SK-N-SH (cell line): ENCODE measurements at regions not wholly inside any gene's neighbourhood (a gene's known extent, or its start where the extent isn't known, plus 50 kb on each side); places are given as distances from the start of the nearest gene placed in this dataset.

ENCODE experiments used
- CTCF ChIA-PET: fragments of 300-600, 350-600 bp; formaldehyde crosslinking; extraction: SDS; loops from one replicate; lab custom pipeline; 2021; lab: Yijun Ruan, JAX
- POLR2A ChIA-PET: fragments of 350-600 bp; sonication (Branson Sonifier 250); formaldehyde crosslinking; extraction: SDS; loops from one replicate; lab custom pipeline; 2020; ENCODE audit warnings: antibody characterized with exemption, inconsistent platforms; lab: Yijun Ruan, JAX
- DNase-seq: peaks from one replicate; pipeline ENCODE4 v3.0.0; 2012
- H2AFZ ChIP-seq: fragments of 200-600 bp; sonication (generic); 2 replicates; pipeline ENCODE4 v1.8.1; 2016; ENCODE audit warnings: antibody characterized with exemption, mild to moderate bottlenecking, low read depth
- H3F3A ChIP-seq: fragments of 200-600 bp; sonication (generic); replicated peaks from 2 replicates; pipeline ENCODE3; 2016; ENCODE audit warnings: antibody characterized with exemption, mild to moderate bottlenecking; ENCODE audit not compliant: insufficient read depth
- H3K27ac ChIP-seq, 2 experiments: fragments of 200-500 bp in 1 of 2; fragments of 200-600 bp in 1 of 2; sonication (Bioruptor generic) in 1 of 2; sonication (generic), shearing (Covaris generic) in 1 of 2; 2 replicates each; pipeline versions ENCODE4 v1.5.1 to v1.6.1; 2014 to 2016; ENCODE audit warnings: low read depth in 2 of 2, inconsistent platforms in 1 of 2, low read length in 1 of 2, mild to moderate bottlenecking in 1 of 2, mixed read lengths in 1 of 2
- H3K27me3 ChIP-seq: fragments of 200-600 bp; sonication (generic), shearing (Covaris generic); 2 replicates; pipeline ENCODE4 v1.6.1; 2016; ENCODE audit warnings: mixed run types; ENCODE audit not compliant: insufficient read depth
- H3K36me3 ChIP-seq, 2 experiments: fragments of 200-500 bp in 1 of 2; fragments of 200-600 bp in 1 of 2; sonication (Bioruptor generic) in 1 of 2; sonication (generic) in 1 of 2; replicated peaks in 1 of 2; 2 replicates each; pipeline versions ENCODE3 to v1.5.1; 2014 to 2016; ENCODE audit warnings: low read length in 1 of 2, mild to moderate bottlenecking in 1 of 2; ENCODE audit not compliant: insufficient read depth in 2 of 2, control insufficient read depth in 1 of 2
- H3K4me1 ChIP-seq, 2 experiments: fragments of 200-500 bp in 1 of 2; fragments of 200-600 bp in 1 of 2; sonication (Bioruptor generic) in 1 of 2; sonication (generic), shearing (Covaris generic) in 1 of 2; 2 replicates each; pipeline versions ENCODE4 v1.5.1 to v1.6.1; 2014 to 2016; ENCODE audit warnings: low read depth in 1 of 2, low read length in 1 of 2, mixed run types in 1 of 2; ENCODE audit not compliant: insufficient read depth in 2 of 2, control insufficient read depth in 1 of 2
- H3K4me2 ChIP-seq: fragments of 200-600 bp; sonication (generic), shearing (Covaris generic); 2 replicates; pipeline ENCODE4 v1.6.1; 2017; ENCODE audit warnings: mixed run types
- H3K4me3 ChIP-seq, 2 experiments: fragments of 200-500 bp in 1 of 2; fragments of 200-600 bp in 1 of 2; sonication (Bioruptor generic) in 1 of 2; sonication (generic), shearing (Covaris generic) in 1 of 2; 2 replicates each; pipeline versions ENCODE4 v1.5.1 to v1.8.1; 2014 to 2016; ENCODE audit warnings: low read depth in 2 of 2, inconsistent platforms in 1 of 2, low read length in 1 of 2, mild to moderate bottlenecking in 1 of 2, mixed read lengths in 1 of 2, moderate library complexity in 1 of 2
- H3K79me2 ChIP-seq: fragments of 200-600 bp; sonication (generic); 2 replicates; pipeline ENCODE4 v1.8.1; 2017; ENCODE audit warnings: mild to moderate bottlenecking; ENCODE audit not compliant: insufficient read depth
- H3K9ac ChIP-seq: fragments of 200-600 bp; sonication (generic); 2 replicates; pipeline ENCODE4 v1.6.1; 2017; ENCODE audit warnings: mixed run types
- H3K9me2 ChIP-seq: fragments of 200-600 bp; sonication (generic); 2 replicates; pipeline ENCODE4 v1.6.1; 2017; ENCODE audit warnings: mixed run types
- H3K9me3 ChIP-seq: fragments of 200-600 bp; sonication (generic); 2 replicates; pipeline ENCODE4 v1.6.1; 2017; ENCODE audit warnings: mixed run types, mild to moderate bottlenecking, moderate library complexity
- H4K20me1 ChIP-seq: fragments of 200-600 bp; sonication (generic); 2 replicates; pipeline ENCODE4 v1.6.1; 2017; ENCODE audit warnings: mild to moderate bottlenecking, mixed run types; ENCODE audit not compliant: insufficient read depth
- CHD2 ChIP-seq: fragments of 150-350 bp; IDR thresholded peaks from 2 replicates; pipeline ENCODE4 v1.6.1; 2018; ENCODE audit warnings: low read length; ENCODE audit not compliant: partially characterized antibody
- EZH2phosphoT487 ChIP-seq: fragments of 200-600 bp; sonication (generic); IDR thresholded peaks from 2 replicates; pipeline ENCODE4 v1.6.1; 2017; ENCODE audit warnings: low read depth, mixed run types, mild to moderate bottlenecking, antibody characterized with exemption, moderate library complexity, borderline replicate concordance
- MXI1 ChIP-seq: IDR thresholded peaks from 2 replicates; pipeline ENCODE4 v1.6.1; 2012; ENCODE audit warnings: mild to moderate bottlenecking, low read depth, low read length, improper control_type of control experiment
- POLR2AphosphoS5 ChIP-seq: IDR thresholded peaks from 2 replicates; pipeline ENCODE4 v1.6.1; 2012; ENCODE audit warnings: low read depth, low read length
- RAD21 ChIP-seq: IDR thresholded peaks from 2 replicates; pipeline ENCODE4 v1.6.1; 2012; ENCODE audit warnings: mild to moderate bottlenecking, low read length
- RCOR1 ChIP-seq: fragments of 150-350 bp; IDR thresholded peaks from 2 replicates; pipeline ENCODE4 v1.6.1; 2017; ENCODE audit warnings: antibody characterized with exemption, low read length
- RFX5 ChIP-seq: IDR thresholded peaks from 2 replicates; pipeline ENCODE4 v1.6.1; 2012; ENCODE audit warnings: mild to moderate bottlenecking, improper control_type of control experiment, low read length
- RXRA ChIP-seq: IDR thresholded peaks from 2 replicates; pipeline ENCODE4 v1.4.0; 2012; ENCODE audit warnings: low read depth, mild to moderate bottlenecking, borderline replicate concordance
- TEAD4 ChIP-seq: IDR thresholded peaks from 2 replicates; pipeline ENCODE4 v1.4.0; 2012; ENCODE audit warnings: mild to moderate bottlenecking, borderline replicate concordance; ENCODE audit not compliant: insufficient read depth
- WGBS: methylation state at CpG from one replicate; pipeline ENCODE4 v1.1.6; 2017; ENCODE audit warnings: low lambda C conversion rate; 5-methylcytosine and 5-hydroxymethylcytosine counted together
- TF ChIP-seq, protein P1 (sequence below): IDR thresholded peaks from 2 replicates; pipeline ENCODE4 v1.6.1; 2012; ENCODE audit warnings: mild to moderate bottlenecking, low read depth, low read length, moderate library complexity
- TF ChIP-seq, protein P2 (sequence below): IDR thresholded peaks from 2 replicates; pipeline ENCODE4 v1.4.0; 2012; ENCODE audit warnings: low read depth
- TF ChIP-seq, protein P3 (sequence below): fragments of 200-600 bp; sonication (generic); IDR thresholded peaks from 2 replicates; pipeline ENCODE4 v1.6.1; 2017; ENCODE audit warnings: antibody characterized with exemption, mild to moderate bottlenecking, moderate library complexity
- TF ChIP-seq, protein P4 (sequence below): IDR thresholded peaks from 2 replicates; pipeline ENCODE4 v1.4.0; 2012; ENCODE audit warnings: low read depth, borderline replicate concordance

DNA sequence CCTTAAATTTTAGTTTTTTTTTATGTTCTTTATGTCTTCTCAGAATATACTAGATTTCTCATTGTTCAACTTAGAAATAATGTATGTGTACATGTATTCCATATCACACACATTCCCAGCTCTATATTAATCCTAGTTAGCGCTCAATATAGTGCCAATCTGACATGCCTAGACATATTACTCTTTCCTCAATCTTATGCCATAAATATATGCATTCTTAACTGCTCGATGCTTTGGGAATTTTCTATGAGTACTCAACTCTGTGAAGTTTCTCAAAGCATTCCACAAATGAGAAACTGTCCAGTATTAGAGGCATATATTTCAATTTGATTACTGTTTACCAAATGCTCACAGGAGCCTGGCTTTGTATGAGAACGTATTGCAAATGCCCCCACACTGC lies 231.2 kb upstream of the VEGFC start (continued):
- TF ChIP-seq, protein P1, sequence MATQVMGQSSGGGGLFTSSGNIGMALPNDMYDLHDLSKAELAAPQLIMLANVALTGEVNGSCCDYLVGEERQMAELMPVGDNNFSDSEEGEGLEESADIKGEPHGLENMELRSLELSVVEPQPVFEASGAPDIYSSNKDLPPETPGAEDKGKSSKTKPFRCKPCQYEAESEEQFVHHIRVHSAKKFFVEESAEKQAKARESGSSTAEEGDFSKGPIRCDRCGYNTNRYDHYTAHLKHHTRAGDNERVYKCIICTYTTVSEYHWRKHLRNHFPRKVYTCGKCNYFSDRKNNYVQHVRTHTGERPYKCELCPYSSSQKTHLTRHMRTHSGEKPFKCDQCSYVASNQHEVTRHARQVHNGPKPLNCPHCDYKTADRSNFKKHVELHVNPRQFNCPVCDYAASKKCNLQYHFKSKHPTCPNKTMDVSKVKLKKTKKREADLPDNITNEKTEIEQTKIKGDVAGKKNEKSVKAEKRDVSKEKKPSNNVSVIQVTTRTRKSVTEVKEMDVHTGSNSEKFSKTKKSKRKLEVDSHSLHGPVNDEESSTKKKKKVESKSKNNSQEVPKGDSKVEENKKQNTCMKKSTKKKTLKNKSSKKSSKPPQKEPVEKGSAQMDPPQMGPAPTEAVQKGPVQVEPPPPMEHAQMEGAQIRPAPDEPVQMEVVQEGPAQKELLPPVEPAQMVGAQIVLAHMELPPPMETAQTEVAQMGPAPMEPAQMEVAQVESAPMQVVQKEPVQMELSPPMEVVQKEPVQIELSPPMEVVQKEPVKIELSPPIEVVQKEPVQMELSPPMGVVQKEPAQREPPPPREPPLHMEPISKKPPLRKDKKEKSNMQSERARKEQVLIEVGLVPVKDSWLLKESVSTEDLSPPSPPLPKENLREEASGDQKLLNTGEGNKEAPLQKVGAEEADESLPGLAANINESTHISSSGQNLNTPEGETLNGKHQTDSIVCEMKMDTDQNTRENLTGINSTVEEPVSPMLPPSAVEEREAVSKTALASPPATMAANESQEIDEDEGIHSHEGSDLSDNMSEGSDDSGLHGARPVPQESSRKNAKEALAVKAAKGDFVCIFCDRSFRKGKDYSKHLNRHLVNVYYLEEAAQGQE, result no peak
- TF ChIP-seq, all 33 proteins: peak for 0

DNA sequence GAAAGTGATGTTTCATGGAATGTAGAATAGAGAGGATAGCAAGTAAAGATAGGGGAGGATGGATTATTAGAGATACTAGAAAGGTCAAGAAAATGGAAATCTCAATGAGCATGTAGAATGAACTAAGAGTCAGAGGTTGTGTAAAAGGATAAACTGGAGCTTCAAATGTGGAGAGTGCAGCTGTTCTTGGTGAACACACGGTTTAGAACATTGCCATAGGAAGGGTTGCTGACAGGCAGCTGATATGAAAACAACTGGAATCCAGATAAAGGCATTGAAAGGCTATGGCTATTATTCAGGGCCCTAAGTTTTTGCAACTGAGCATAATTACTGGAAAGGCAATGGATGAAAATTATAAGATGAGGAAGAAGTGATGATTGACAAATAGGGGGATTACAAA lies 239.6 kb upstream of the VEGFC start:
- TF ChIP-seq CHD2, result no peak
- TF ChIP-seq RAD21, result no peak
- TF ChIP-seq, protein P2, sequence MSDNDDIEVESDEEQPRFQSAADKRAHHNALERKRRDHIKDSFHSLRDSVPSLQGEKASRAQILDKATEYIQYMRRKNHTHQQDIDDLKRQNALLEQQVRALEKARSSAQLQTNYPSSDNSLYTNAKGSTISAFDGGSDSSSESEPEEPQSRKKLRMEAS, result no peak
- no peak for TF ChIP-seq RCOR1
- TF ChIP-seq TEAD4, result no peak
- TF ChIP-seq, protein P3, sequence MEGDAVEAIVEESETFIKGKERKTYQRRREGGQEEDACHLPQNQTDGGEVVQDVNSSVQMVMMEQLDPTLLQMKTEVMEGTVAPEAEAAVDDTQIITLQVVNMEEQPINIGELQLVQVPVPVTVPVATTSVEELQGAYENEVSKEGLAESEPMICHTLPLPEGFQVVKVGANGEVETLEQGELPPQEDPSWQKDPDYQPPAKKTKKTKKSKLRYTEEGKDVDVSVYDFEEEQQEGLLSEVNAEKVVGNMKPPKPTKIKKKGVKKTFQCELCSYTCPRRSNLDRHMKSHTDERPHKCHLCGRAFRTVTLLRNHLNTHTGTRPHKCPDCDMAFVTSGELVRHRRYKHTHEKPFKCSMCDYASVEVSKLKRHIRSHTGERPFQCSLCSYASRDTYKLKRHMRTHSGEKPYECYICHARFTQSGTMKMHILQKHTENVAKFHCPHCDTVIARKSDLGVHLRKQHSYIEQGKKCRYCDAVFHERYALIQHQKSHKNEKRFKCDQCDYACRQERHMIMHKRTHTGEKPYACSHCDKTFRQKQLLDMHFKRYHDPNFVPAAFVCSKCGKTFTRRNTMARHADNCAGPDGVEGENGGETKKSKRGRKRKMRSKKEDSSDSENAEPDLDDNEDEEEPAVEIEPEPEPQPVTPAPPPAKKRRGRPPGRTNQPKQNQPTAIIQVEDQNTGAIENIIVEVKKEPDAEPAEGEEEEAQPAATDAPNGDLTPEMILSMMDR, result no peak
- TF ChIP-seq EZH2phosphoT487, result no peak
- TF ChIP-seq RXRA, result no peak
- no peak for TF ChIP-seq POLR2AphosphoS5
- TF ChIP-seq RFX5, result no peak
- TF ChIP-seq, protein P1, result no peak
- TF ChIP-seq MXI1, result no peak
- TF ChIP-seq, protein P4, sequence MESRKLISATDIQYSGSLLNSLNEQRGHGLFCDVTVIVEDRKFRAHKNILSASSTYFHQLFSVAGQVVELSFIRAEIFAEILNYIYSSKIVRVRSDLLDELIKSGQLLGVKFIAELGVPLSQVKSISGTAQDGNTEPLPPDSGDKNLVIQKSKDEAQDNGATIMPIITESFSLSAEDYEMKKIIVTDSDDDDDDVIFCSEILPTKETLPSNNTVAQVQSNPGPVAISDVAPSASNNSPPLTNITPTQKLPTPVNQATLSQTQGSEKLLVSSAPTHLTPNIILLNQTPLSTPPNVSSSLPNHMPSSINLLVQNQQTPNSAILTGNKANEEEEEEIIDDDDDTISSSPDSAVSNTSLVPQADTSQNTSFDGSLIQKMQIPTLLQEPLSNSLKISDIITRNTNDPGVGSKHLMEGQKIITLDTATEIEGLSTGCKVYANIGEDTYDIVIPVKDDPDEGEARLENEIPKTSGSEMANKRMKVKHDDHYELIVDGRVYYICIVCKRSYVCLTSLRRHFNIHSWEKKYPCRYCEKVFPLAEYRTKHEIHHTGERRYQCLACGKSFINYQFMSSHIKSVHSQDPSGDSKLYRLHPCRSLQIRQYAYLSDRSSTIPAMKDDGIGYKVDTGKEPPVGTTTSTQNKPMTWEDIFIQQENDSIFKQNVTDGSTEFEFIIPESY, result no peak
- POLR2A ChIA-PET, result no interaction called here

More for the DNA sequence above, 239.6 kb upstream of the VEGFC start:
- H3K4me1 ChIP-seq, result no peaks in the 10 kb centered on the region
- H3K36me3 ChIP-seq, result no peaks in the 10 kb centered on the region
- H3F3A ChIP-seq, result no peaks in the 10 kb centered on the region
- H3K27me3 ChIP-seq, result no peaks in the 10 kb centered on the region
- H3K4me3 ChIP-seq, result no peak overlapping the region
- CTCF ChIA-PET, result interaction anchor here (1.0 to 5.5 kb wide), 3 partner anchors 10 to 15 kb away, joined by 3 to 33 read pairs (median 5); no protein-coding TSS in a partner anchor
- H3K79me2 ChIP-seq, result no peaks in the 10 kb centered on the region
- no peaks in the 10 kb centered on the region for H4K20me1 ChIP-seq
- WGBS, result 71% methylated on average over 1 of the region's 1 CpG
- H2AFZ ChIP-seq, result no peak overlapping the region
- H3K4me2 ChIP-seq, result no peak overlapping the region
- no peak overlapping the region for H3K9ac ChIP-seq
- no peak for DNase-seq
- no peaks in the 10 kb centered on the region for H3K9me3 ChIP-seq
- no peaks in the 10 kb centered on the region for H3K9me2 ChIP-seq
- H3K27ac ChIP-seq, result no peak overlapping the region
